ENCODE measurements at regions not wholly inside any gene's neighbourhood (a gene's known extent, or its start where the extent isn't known, plus 50 kb on each side); places are given as distances from the start of the nearest gene placed in this dataset.
A peak's percentile ranks its signal among the peaks of the same experiment; 100 is the strongest.

DNA sequence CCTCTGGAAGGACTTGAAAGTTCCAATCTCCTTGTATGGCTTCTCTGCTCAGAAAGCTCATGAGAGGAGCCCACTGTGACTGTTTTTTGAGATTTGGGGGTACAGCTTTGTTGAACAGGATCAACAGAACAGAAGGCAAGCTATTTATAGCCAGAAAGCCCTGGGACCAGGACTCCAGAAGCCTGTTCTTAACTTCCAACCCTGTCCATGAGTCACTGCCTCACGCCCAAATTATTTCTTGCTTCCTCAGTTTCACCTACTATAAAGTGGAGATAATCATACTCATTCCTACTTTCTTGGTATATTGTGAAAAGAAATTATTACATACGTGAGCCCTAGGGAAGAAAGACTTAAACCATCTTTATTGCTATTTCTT is 100.9 kb upstream of the MARCKS start:
- no peaks in the 10 kb centered on the region for H3K27me3 ChIP-seq
- H3K9ac ChIP-seq: no peak overlapping the region
- no peak overlapping the region for H3K4me3 ChIP-seq
- H3K27ac ChIP-seq: peak overlapping the region in 3 of 11 experiments; percentile 28 to 43 (median 36); a peak in 5 of 22 replicates
- H4K20me1 ChIP-seq: no peaks in the 10 kb centered on the region
- peak overlapping the region in 9 of 11 experiments; percentile 45 to 82 (median 62); a peak in 14 of 22 replicates for H3K4me2 ChIP-seq
- peaks cover 0 to 14% (median 0%) of the 10 kb centered on the region in 11 experiments; a peak in 6 of 22 replicates for H3K9me3 ChIP-seq (replicated peaks in 1 of 11)
- H3K36me3 ChIP-seq: no peaks in the 10 kb centered on the region
- TF ChIP-seq Cebpa-rat (IDR thresholded peaks at IDR 0.05): no peak
- H3K4me1 ChIP-seq: peaks cover 9 to 98% (median 15%) of the 10 kb centered on the region in 10 experiments

DNA sequence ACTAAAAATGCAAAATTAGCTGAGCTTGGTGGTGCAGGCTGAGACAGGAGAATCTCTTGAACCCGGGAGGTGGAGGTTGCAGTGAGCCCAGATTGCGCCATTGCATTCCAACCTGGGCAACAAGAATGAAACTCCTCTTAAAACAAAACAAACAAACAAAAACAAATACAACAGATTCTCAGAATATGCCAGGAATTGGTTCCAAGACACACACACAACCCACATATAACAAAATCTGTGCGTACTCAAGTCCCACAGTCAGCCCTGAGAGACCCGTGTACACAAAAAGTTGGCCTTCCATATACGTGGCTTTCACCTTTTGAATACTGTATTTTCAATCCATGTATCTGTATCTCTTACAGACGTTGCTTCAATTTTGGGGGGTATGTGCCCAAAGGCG is 98.9 kb upstream of the MARCKS start:
- Histone ChIP-seq H3K4me1 (peaks cover 9 to 98% (median 15%) of the 10 kb centered on the region in 10 experiments), H4K20me1 (no peaks in the 10 kb centered on the region), H3K4me3 (no peak overlapping the region), H3K9ac (peak overlapping the region in 3 of 11 experiments; percentile 60 to 70 (median 62); a peak in 4 of 22 replicates), H3K36me3 (no peaks in the 10 kb centered on the region), H3K27me3 (no peaks in the 10 kb centered on the region), H3K4me2 (peak overlapping the region in 4 of 11 experiments; percentile 10 to 83 (median 74); a peak in 7 of 22 replicates), H3K27ac (peak overlapping the region in 3 of 11 experiments; percentile 64 to 81 (median 78); a peak in 6 of 22 replicates), H3K9me3 (replicated peaks in 1 of 11) (peaks cover 0 to 14% (median 0%) of the 10 kb centered on the region in 11 experiments; a peak in 6 of 22 replicates)
- TF ChIP-seq Cebpa-rat (IDR thresholded peaks at IDR 0.05): no peak

DNA sequence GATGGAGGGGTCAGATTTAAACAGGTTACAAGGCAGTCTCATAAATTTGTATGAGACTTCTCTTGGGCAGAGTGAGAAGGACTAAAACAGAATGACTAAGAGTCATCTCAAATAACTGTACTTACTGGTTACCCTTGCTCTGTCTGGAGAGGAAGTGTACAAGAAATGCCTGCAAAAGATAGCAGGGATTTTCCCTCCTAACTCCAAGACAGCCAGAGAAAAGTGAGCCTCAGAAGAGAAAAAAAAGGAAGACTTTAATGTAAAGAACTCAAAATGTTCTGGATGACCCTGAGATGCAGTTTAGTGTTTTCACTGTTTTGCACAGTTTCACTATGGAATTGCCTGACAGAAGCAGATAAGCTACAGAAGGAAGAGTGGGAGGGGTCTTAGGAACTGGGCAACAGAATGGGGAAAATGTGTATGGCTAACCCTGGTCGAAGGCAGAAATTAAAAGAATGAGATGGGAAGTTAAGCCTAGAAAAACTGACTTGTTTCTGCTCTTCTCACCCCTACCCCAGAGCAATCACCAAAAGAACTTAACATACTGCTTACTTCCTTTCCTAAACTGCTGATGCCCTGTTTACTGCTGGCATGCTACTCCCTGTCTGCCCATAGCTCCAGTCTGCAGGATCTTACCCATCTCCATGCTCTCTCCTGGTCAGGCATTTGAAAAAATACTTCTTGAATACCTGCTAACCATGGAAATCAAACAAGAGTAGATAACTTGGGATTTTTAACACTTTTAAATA is 98.1 kb upstream of the MARCKS start:
- H3K4me2 ChIP-seq: peak overlapping the region in 4 of 11 experiments; percentile 10 to 83 (median 74); a peak in 7 of 22 replicates
- TF ChIP-seq Cebpa-rat (IDR thresholded peaks at IDR 0.05): no peak
- peak overlapping the region in 4 of 11 experiments; percentile 43 to 81 (median 71); a peak in 7 of 22 replicates for H3K27ac ChIP-seq
- peaks cover 14 to 98% (median 15%) of the 10 kb centered on the region in 10 experiments for H3K4me1 ChIP-seq
- H3K27me3 ChIP-seq: no peaks in the 10 kb centered on the region
- peak overlapping the region in 3 of 11 experiments; percentile 60 to 70 (median 62); a peak in 5 of 22 replicates for H3K9ac ChIP-seq
- peak overlapping the region in 1 of 10 experiments; percentile 18; a peak in 1 of 20 replicates for H3K4me3 ChIP-seq
- peaks cover 0 to 14% (median 0%) of the 10 kb centered on the region in 11 experiments; a peak in 6 of 22 replicates for H3K9me3 ChIP-seq (replicated peaks in 1 of 11)
- no peaks in the 10 kb centered on the region for H3K36me3 ChIP-seq
- H4K20me1 ChIP-seq: no peaks in the 10 kb centered on the region

DNA sequence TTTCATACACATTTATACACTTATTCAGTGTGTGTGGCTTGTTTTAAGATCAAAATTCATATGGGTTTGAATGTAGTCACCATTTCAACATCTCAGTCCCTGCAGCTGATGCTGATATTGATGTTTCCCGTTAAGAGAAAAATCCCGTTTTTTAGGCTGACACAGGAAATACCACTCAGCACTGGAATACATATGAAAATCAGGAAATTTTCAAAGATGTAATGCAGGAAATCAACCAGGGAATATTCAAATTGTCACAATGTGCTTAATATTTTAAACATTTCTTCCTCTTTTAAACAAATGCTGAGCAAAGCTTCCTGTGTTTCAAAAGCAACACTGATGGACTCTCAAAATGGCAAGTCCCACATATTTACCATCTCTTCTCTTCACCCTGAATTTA is 94.5 kb upstream of the MARCKS start:
- Histone ChIP-seq H4K20me1 (no peaks in the 10 kb centered on the region), H3K4me2 (peak overlapping the region in 4 of 11 experiments; percentile 56 to 86 (median 68); a peak in 7 of 22 replicates), H3K27ac (peak overlapping the region in 4 of 11 experiments; percentile 66 to 86 (median 82); a peak in 8 of 22 replicates), H3K9me3 (replicated peaks in 1 of 11) (no peaks in the 10 kb centered on the region), H3K4me1 (peaks cover 0 to 87% (median 4%) of the 10 kb centered on the region in 10 experiments; a peak in 9 of 20 replicates), H3K4me3 (no peak overlapping the region), H3K9ac (peak overlapping the region in 3 of 11 experiments; percentile 50 to 63 (median 59); a peak in 5 of 22 replicates), H3K27me3 (no peaks in the 10 kb centered on the region), H3K36me3 (no peaks in the 10 kb centered on the region)
- no peak for TF ChIP-seq Cebpa-rat (IDR thresholded peaks at IDR 0.05)

DNA sequence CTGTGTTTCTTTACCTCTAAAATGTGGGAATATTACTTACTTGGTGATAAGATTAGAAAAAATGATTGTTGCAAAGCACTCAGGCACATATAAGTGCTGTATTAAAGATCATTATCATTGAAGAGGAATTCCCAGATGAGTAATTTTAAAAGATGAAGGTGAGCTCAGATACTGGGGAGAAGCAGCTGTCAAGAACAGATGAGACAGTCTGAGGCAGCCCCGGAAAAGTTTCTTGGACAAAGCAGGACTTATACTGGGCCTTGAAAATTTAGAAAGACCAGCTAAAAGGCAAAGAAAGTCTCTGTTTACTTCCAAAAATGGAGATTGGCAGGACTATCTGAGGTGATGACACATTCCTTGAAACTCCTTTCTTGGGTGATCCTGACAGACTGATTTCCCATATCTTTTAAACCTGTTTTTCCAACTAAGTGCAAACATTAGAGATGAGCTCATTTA is 93.8 kb upstream of the MARCKS start:
- Histone ChIP-seq H3K36me3 (no peaks in the 10 kb centered on the region), H3K4me2 (peak overlapping the region in 4 of 11 experiments; percentile 56 to 86 (median 68); a peak in 8 of 22 replicates), H3K4me1 (peaks cover 0 to 80% (median 4%) of the 10 kb centered on the region in 10 experiments; a peak in 9 of 20 replicates), H3K4me3 (no peak overlapping the region), H4K20me1 (no peaks in the 10 kb centered on the region), H3K27ac (peak overlapping the region in 5 of 11 experiments; percentile 1 to 86 (median 80); a peak in 8 of 22 replicates), H3K9me3 (replicated peaks in 1 of 11) (no peaks in the 10 kb centered on the region), H3K27me3 (no peaks in the 10 kb centered on the region), H3K9ac (peak overlapping the region in 3 of 11 experiments; percentile 50 to 59 (median 50); a peak in 5 of 22 replicates)
- TF ChIP-seq Cebpa-rat (IDR thresholded peaks at IDR 0.05): no peak

DNA sequence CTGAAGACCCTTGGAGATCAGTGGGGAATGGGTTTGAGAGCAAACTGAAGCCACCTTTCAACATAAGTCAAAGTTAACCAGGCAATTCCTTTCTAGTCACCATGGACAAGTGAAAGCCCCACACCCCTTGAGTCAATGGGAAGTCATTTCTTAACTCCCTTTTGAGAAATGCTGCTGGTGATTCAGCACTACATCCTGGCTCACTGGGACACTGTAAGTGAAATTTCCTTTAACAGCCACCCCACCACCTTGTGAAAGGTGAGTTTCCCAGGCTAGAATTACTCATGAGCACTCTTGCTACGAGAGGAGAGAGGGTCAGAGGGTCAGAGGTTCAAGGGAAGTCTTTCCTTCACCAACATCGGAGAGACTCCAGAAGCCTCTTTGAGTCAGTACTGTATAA is 93.3 kb upstream of the MARCKS start:
- Histone ChIP-seq H4K20me1 (no peaks in the 10 kb centered on the region), H3K4me3 (no peak overlapping the region), H3K27ac (peak overlapping the region in 5 of 11 experiments; percentile 1 to 86 (median 80); a peak in 8 of 22 replicates), H3K27me3 (no peaks in the 10 kb centered on the region), H3K4me1 (peaks cover 0 to 74% (median 4%) of the 10 kb centered on the region in 10 experiments; a peak in 9 of 20 replicates), H3K4me2 (peak overlapping the region in 4 of 11 experiments; percentile 56 to 86 (median 68); a peak in 8 of 22 replicates), H3K9me3 (replicated peaks in 1 of 11) (no peaks in the 10 kb centered on the region), H3K9ac (peak overlapping the region in 3 of 11 experiments; percentile 50 to 59 (median 50); a peak in 5 of 22 replicates), H3K36me3 (no peaks in the 10 kb centered on the region)
- no peak for TF ChIP-seq Cebpa-rat (IDR thresholded peaks at IDR 0.05)

DNA sequence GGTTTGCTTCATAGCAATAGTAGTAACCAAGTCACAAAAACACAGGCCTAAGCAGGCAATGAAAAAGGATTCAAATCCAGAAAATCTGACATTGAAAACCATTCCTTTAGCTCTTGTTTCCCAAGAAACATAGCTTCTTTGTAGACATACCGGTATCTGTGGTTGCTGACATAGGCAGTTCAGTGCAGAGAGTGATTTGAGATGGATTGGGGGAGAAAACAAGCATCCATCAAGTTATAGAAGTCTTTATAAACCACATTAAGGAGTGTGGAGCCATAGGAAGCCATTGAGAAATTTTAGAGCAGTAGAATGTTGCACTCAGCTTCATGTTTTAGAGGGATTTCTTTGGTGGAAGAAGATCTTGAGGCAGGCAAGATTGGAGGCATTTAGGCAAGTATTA is 91.2 kb upstream of the MARCKS start:
- no peak for TF ChIP-seq Cebpa-rat (IDR thresholded peaks at IDR 0.05)
- H3K4me2 ChIP-seq: peak overlapping the region in 3 of 11 experiments; percentile 5 to 86 (median 27); a peak in 5 of 22 replicates
- H3K9me3 ChIP-seq (replicated peaks in 1 of 11): no peaks in the 10 kb centered on the region
- H3K27ac ChIP-seq: peak overlapping the region in 3 of 11 experiments; percentile 15 to 86 (median 80); a peak in 4 of 22 replicates
- H3K27me3 ChIP-seq: no peaks in the 10 kb centered on the region
- H3K4me1 ChIP-seq: peaks cover 0 to 56% (median 4%) of the 10 kb centered on the region in 10 experiments; a peak in 9 of 20 replicates
- no peaks in the 10 kb centered on the region for H4K20me1 ChIP-seq
- H3K36me3 ChIP-seq: no peaks in the 10 kb centered on the region
- no peak overlapping the region for H3K9ac ChIP-seq
- H3K4me3 ChIP-seq: no peak overlapping the region

DNA sequence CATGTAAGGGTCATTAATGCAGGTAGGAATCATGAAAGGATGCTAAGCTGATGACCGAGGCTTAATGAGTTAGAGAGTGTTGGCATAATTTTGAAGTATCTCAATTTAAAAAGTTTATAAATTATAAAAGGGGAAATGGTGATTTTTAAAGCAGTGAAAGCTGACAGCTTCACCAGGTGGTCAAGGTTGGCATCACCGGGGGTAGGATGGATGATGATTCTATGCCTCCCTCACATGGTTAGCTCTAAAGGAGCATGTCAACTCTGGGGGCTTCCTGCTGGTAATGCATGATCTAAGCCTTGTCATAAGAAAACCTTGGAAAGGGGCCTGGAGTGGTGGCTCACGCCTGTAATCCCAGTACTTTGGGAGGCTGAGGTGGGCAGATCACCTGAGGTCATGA is 89.2 kb upstream of the MARCKS start:
- no peak for TF ChIP-seq Cebpa-rat (IDR thresholded peaks at IDR 0.05)
- H3K27ac ChIP-seq: no peak overlapping the region

DNA sequence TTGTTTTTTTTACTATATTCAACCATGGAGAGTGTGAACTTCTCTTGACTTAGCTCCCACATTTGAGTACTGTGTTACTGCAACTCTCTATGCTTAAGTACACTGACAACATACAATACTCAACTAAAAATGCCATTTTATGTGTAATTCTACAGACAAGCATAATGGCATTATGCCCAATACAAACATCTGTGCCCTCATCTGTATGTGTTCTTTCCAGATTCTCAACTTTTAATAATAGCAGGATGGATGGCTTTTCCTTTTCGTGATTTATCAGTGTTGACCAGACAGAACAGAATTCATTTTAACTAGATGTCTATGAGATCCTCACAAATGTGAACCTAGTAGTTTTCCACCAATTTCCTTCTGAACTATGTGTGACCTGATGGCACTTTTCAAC is 84.2 kb upstream of the MARCKS start:
- H3K4me3 ChIP-seq: no peak overlapping the region
- no peaks in the 10 kb centered on the region for H3K9me3 ChIP-seq (replicated peaks in 1 of 11)
- no peak overlapping the region for H3K4me2 ChIP-seq
- H3K4me1 ChIP-seq: peaks cover 0 to 20% (median 0%) of the 10 kb centered on the region in 10 experiments; a peak in 6 of 20 replicates
- no peaks in the 10 kb centered on the region for H3K27me3 ChIP-seq
- no peak overlapping the region for H3K9ac ChIP-seq
- H4K20me1 ChIP-seq: no peaks in the 10 kb centered on the region
- no peaks in the 10 kb centered on the region for H3K36me3 ChIP-seq
- H3K27ac ChIP-seq: no peak overlapping the region
- TF ChIP-seq Cebpa-rat (IDR thresholded peaks at IDR 0.05): no peak

More for the DNA sequence above, 89.2 kb upstream of the MARCKS start:
- Histone ChIP-seq H3K4me2 (no peak overlapping the region), H3K36me3 (no peaks in the 10 kb centered on the region), H3K27me3 (no peaks in the 10 kb centered on the region), H3K9me3 (replicated peaks in 1 of 11) (no peaks in the 10 kb centered on the region), H3K4me1 (peaks cover 0 to 37% (median 4%) of the 10 kb centered on the region in 10 experiments; a peak in 9 of 20 replicates), H3K9ac (no peak overlapping the region), H4K20me1 (no peaks in the 10 kb centered on the region), H3K4me3 (no peak overlapping the region)

All from BLaER1 treated with 17β-estradiol and CSF1 and Interleukin-3, amounts not matched to agents 10 nM and 100 nM (cell line).